ENCODE measurements at regions not wholly inside any gene's neighbourhood (a gene's known extent, or its start where the extent isn't known, plus 50 kb on each side); places are given as distances from the start of the nearest gene placed in this dataset.

GRCh38 chr3:174716956-174717505 lies 142.1 kb upstream of the NAALADL2 start:
- TF ChIP-seq CTCF (IDR thresholded peaks at IDR 0.05) = no peak
- H3K4me1 Mint-ChIP-seq (ENCODE audit: low read depth) = no peaks in the 10 kb centered on the region
- DNase-seq = no peak
- no peaks in the 10 kb centered on the region for H3K27me3 Mint-ChIP-seq (ENCODE audit: insufficient read depth)
- peaks cover 6% of the 10 kb centered on the region; the same call in 1 of the 2 replicates for H3K36me3 Mint-ChIP-seq (ENCODE audit: low read depth)
- no peak overlapping the region for H3K4me3 Mint-ChIP-seq
- no peak overlapping the region for H3K27ac Mint-ChIP-seq
- H3K9me3 Mint-ChIP-seq = peaks cover 4% of the 10 kb centered on the region; the same call in 1 of the 2 replicates

GRCh38 chr3:174720717-174721116 lies 138.4 kb upstream of the NAALADL2 start:
- no peak for DNase-seq
- H3K27ac Mint-ChIP-seq = no peak overlapping the region
- no peak overlapping the region for H3K4me3 Mint-ChIP-seq
- H3K4me1 Mint-ChIP-seq (ENCODE audit: low read depth) = no peaks in the 10 kb centered on the region
- TF ChIP-seq CTCF (IDR thresholded peaks at IDR 0.05) = no peak
- no peaks in the 10 kb centered on the region for H3K9me3 Mint-ChIP-seq
- H3K27me3 Mint-ChIP-seq (ENCODE audit: insufficient read depth) = no peaks in the 10 kb centered on the region
- H3K36me3 Mint-ChIP-seq (ENCODE audit: low read depth) = no peaks in the 10 kb centered on the region; the same call in 1 of the 2 replicates

GRCh38 chr3:174725303-174725702 lies 133.8 kb upstream of the NAALADL2 start:
- DNase-seq = no peak
- H3K36me3 Mint-ChIP-seq (ENCODE audit: low read depth) = no peaks in the 10 kb centered on the region; the same call in 1 of the 2 replicates
- no peaks in the 10 kb centered on the region for H3K4me1 Mint-ChIP-seq (ENCODE audit: low read depth)
- H3K27ac Mint-ChIP-seq = no peak overlapping the region
- no peak overlapping the region for H3K4me3 Mint-ChIP-seq
- no peaks in the 10 kb centered on the region for H3K27me3 Mint-ChIP-seq (ENCODE audit: insufficient read depth)
- H3K9me3 Mint-ChIP-seq = no peaks in the 10 kb centered on the region
- TF ChIP-seq CTCF (IDR thresholded peaks at IDR 0.05) = no peak

- H3K9me3 Mint-ChIP-seq = peaks cover 4% of the 10 kb centered on the region
- no peak overlapping the region for H3K27ac Mint-ChIP-seq
- no peak overlapping the region for H3K4me3 Mint-ChIP-seq
- no peak for DNase-seq
- peaks cover 4% of the 10 kb centered on the region; the same call in 1 of the 2 replicates for H3K36me3 Mint-ChIP-seq (ENCODE audit: low read depth)
- H3K27me3 Mint-ChIP-seq (ENCODE audit: insufficient read depth) = no peaks in the 10 kb centered on the region
- no peaks in the 10 kb centered on the region; the same call in 1 of the 2 replicates for H3K4me1 Mint-ChIP-seq (ENCODE audit: low read depth)
- TF ChIP-seq CTCF (IDR thresholded peaks at IDR 0.05) = no peak
Observed at GRCh38 chr3:174737966-174738365, 121.2 kb upstream of the NAALADL2 start.

- no peaks in the 10 kb centered on the region for H3K4me1 Mint-ChIP-seq (ENCODE audit: low read depth)
- H3K27me3 Mint-ChIP-seq (ENCODE audit: insufficient read depth) = no peaks in the 10 kb centered on the region
- H3K36me3 Mint-ChIP-seq (ENCODE audit: low read depth) = peaks cover 27% of the 10 kb centered on the region
- no peak overlapping the region for H3K27ac Mint-ChIP-seq
- DNase-seq = no peak
- no peak for TF ChIP-seq CTCF (IDR thresholded peaks at IDR 0.05)
- H3K4me3 Mint-ChIP-seq = no peak overlapping the region
- peaks cover 6% of the 10 kb centered on the region; the same call in 1 of the 2 replicates for H3K9me3 Mint-ChIP-seq
Observed at GRCh38 chr3:174749143-174749542, 110.0 kb upstream of the NAALADL2 start.
